Caco-2 (cell line): ENCODE measurements at regions not wholly inside any gene's neighbourhood (a gene's known extent, or its start where the extent isn't known, plus 50 kb on each side); places are given as distances from the start of the nearest gene placed in this dataset.

Source experiments
- BruUV-seq: library from RNA; stranded (reverse); fragments of 400-500 nt; replicated peaks from 2 replicates; lab custom pipeline; 2021; lab: Mats Ljungman, UMichigan
- CTCF ChIA-PET: fragments of 300-600 bp; sonication (Branson Sonifier 250); formaldehyde crosslinking; loops from one replicate; lab custom pipeline; 2022; ENCODE audit warnings: antibody characterized with exemption; lab: Charles Lee
- POLR2A ChIA-PET: fragments of 300-600 bp; sonication (Branson Sonifier 250); formaldehyde crosslinking; loops from one replicate; lab custom pipeline; 2022; ENCODE audit warnings: antibody characterized with exemption; lab: Charles Lee
- DNase-seq, 2 experiments: peaks; one replicate each; pipeline versions ENCODE4 v3.0.0 to v3.0.0-alpha.2; 2020 to 2022
- H3K27me3 ChIP-seq: replicated peaks from 2 replicates; pipeline ENCODE4 v1.6.0; 2011; ENCODE audit warnings: low read length; ENCODE audit not compliant: control insufficient read depth, insufficient read depth
- H3K36me3 ChIP-seq: 2 replicates; pipeline ENCODE4 v1.5.1; 2011; ENCODE audit warnings: low read length; ENCODE audit not compliant: control insufficient read depth, insufficient read depth
- H3K4me1 ChIP-seq: fragments of 250-450 bp; sonication (Bioruptor Pico); 2 replicates; pipeline ENCODE4 v1.5.1; 2020; ENCODE audit warnings: mild to moderate bottlenecking
- H3K4me3 ChIP-seq: 2 replicates; pipeline ENCODE4 v1.5.1; 2011; ENCODE audit warnings: low read depth, mild to moderate bottlenecking, control low read depth, low read length
- H3K9me3 ChIP-seq: fragments of 250-450 bp; sonication (Bioruptor Pico); 2 replicates; pipeline ENCODE4 v1.5.1; 2020; ENCODE audit warnings: mild to moderate bottlenecking, moderate library complexity
- H3K27ac Mint-ChIP-seq: one replicate; pipeline ENCODE4 v1.8.0; 2022; ENCODE audit warnings: mixed read lengths; ENCODE audit not compliant: unreplicated experiment
- H3K27me3 Mint-ChIP-seq: one replicate; pipeline ENCODE4 v1.8.0; 2022; ENCODE audit warnings: mixed read lengths; ENCODE audit not compliant: insufficient read depth, unreplicated experiment
- H3K36me3 Mint-ChIP-seq: one replicate; pipeline ENCODE4 v1.8.0; 2022; ENCODE audit warnings: mild to moderate bottlenecking, mixed read lengths; ENCODE audit not compliant: insufficient read depth, unreplicated experiment
- H3K4me1 Mint-ChIP-seq: one replicate; pipeline ENCODE4 v1.8.0; 2022; ENCODE audit warnings: low read depth, mixed read lengths; ENCODE audit not compliant: unreplicated experiment
- H3K4me3 Mint-ChIP-seq: one replicate; pipeline ENCODE4 v1.8.0; 2022; ENCODE audit warnings: mild to moderate bottlenecking, moderate library complexity, mixed read lengths; ENCODE audit not compliant: unreplicated experiment
- H3K9me3 Mint-ChIP-seq: one replicate; pipeline ENCODE4 v1.8.0; 2022; ENCODE audit warnings: mixed read lengths; ENCODE audit not compliant: unreplicated experiment
- CTCF ChIP-seq, 2 experiments: fragments of 200-600 bp in 1 of 2; IDR thresholded peaks; 1 replicate in 1 of 2; 2 replicates in 1 of 2; pipeline versions ENCODE4 v1.5.1 to v1.8.0; 2011 to 2022; ENCODE audit warnings: antibody characterized with exemption in 1 of 2, control low read depth in 1 of 2, inconsistent platforms in 1 of 2, low read depth in 1 of 2, low read length in 1 of 2, mild to moderate bottlenecking in 1 of 2, moderate library complexity in 1 of 2; ENCODE audit not compliant: insufficient read depth in 1 of 2, severe bottlenecking in 1 of 2, unreplicated experiment in 1 of 2
- intact Hi-C: fragments of 100-400 bp; cut with micrococcal nuclease; formaldehyde crosslinking; loops from one replicate; pipeline ENCODE4 v1.10.0; 2022; ENCODE audit not compliant: unreplicated experiment

- Mint-ChIP-seq H3K4me1 (no peaks in the 10 kb centered on the region), H3K27me3 (no peaks in the 10 kb centered on the region), H3K27ac (no peak overlapping the region), H3K36me3 (no peaks in the 10 kb centered on the region), H3K9me3 (no peaks in the 10 kb centered on the region), H3K4me3 (no peak overlapping the region)
- Histone ChIP-seq H3K9me3 (no peaks in the 10 kb centered on the region), H3K27me3 (no peaks in the 10 kb centered on the region), H3K36me3 (no peaks in the 10 kb centered on the region), H3K4me1 (no peaks in the 10 kb centered on the region), H3K4me3 (no peak overlapping the region)
- POLR2A ChIA-PET, result no interaction called here
- no peak for TF ChIP-seq CTCF (IDR thresholded peaks at IDR 0.05; ENCODE audit: insufficient read depth in 1 of 2, low read depth in 1 of 2, low read length in 1 of 2, severe bottlenecking in 1 of 2, unreplicated experiment in 1 of 2)
- CTCF ChIA-PET, result no interaction called here
- BruUV-seq, result no TSS peak
- DNase-seq, result no peak
- intact Hi-C loops, result no loop called here
These were observed 310.0 kb downstream of the PRR32 start for GRCh38 chrX:127129510-127129909.

- intact Hi-C loops, result no loop called here
- no peaks in the 10 kb centered on the region for H3K9me3 Mint-ChIP-seq
- Histone ChIP-seq H3K4me3 (no peak overlapping the region), H3K27me3 (no peaks in the 10 kb centered on the region), H3K9me3 (no peaks in the 10 kb centered on the region), H3K4me1 (no peaks in the 10 kb centered on the region), H3K36me3 (no peaks in the 10 kb centered on the region)
- no peaks in the 10 kb centered on the region for H3K27me3 Mint-ChIP-seq
- CTCF ChIA-PET, result no interaction called here
- H3K36me3 Mint-ChIP-seq, result no peaks in the 10 kb centered on the region
- no peak overlapping the region for H3K4me3 Mint-ChIP-seq
- POLR2A ChIA-PET, result no interaction called here
- TF ChIP-seq CTCF (IDR thresholded peaks at IDR 0.05; ENCODE audit: insufficient read depth in 1 of 2, low read depth in 1 of 2, low read length in 1 of 2, severe bottlenecking in 1 of 2, unreplicated experiment in 1 of 2), result no peak
- no peak for DNase-seq
- BruUV-seq, result no TSS peak
- H3K27ac Mint-ChIP-seq, result no peak overlapping the region
- H3K4me1 Mint-ChIP-seq, result no peaks in the 10 kb centered on the region
These were observed 318.7 kb downstream of the PRR32 start for GRCh38 chrX:127138218-127138617.

GRCh38 chrX:127177966-127178365 lies 358.4 kb downstream of the PRR32 start:
- H3K27ac Mint-ChIP-seq, result no peak overlapping the region
- ChIA-PET POLR2A (no interaction called here), CTCF (no interaction called here)
- no peaks in the 10 kb centered on the region for H3K27me3 Mint-ChIP-seq
- H3K4me3 Mint-ChIP-seq, result no peak overlapping the region
- Histone ChIP-seq H3K4me1 (no peaks in the 10 kb centered on the region), H3K9me3 (no peaks in the 10 kb centered on the region), H3K36me3 (no peaks in the 10 kb centered on the region), H3K4me3 (no peak overlapping the region), H3K27me3 (no peaks in the 10 kb centered on the region)
- BruUV-seq, result no TSS peak
- intact Hi-C loops, result no loop called here
- no peaks in the 10 kb centered on the region for H3K4me1 Mint-ChIP-seq
- TF ChIP-seq CTCF (IDR thresholded peaks at IDR 0.05; ENCODE audit: insufficient read depth in 1 of 2, low read depth in 1 of 2, low read length in 1 of 2, severe bottlenecking in 1 of 2, unreplicated experiment in 1 of 2), result no peak
- DNase-seq, result no peak
- H3K36me3 Mint-ChIP-seq, result no peaks in the 10 kb centered on the region
- H3K9me3 Mint-ChIP-seq, result no peaks in the 10 kb centered on the region
